ENCODE measurements at regions not wholly inside any gene's neighbourhood (a gene's known extent, or its start where the extent isn't known, plus 50 kb on each side); places are given as distances from the start of the nearest gene placed in this dataset.

GRCh38 chr13:104740641-104741222 lies 1674.5 kb upstream of the SLC10A2 start:
- TF ChIP-seq POLR2A (IDR thresholded peaks at IDR 0.05) (no peak), CTCF (IDR thresholded peaks at IDR 0.05) (no peak)
